Endodermal cell (in vitro differentiated cells): ENCODE measurements at regions not wholly inside any gene's neighbourhood (a gene's known extent, or its start where the extent isn't known, plus 50 kb on each side); places are given as distances from the start of the nearest gene placed in this dataset.

Experiments used
- DNase-seq: peaks from one replicate; pipeline ENCODE4 v3.0.0-alpha.2; 2017
- H3K27ac ChIP-seq: 2 replicates; pipeline ENCODE4 v1.5.1; 2013; ENCODE audit warnings: mild to moderate bottlenecking, low read depth, low read length, moderate library complexity
- H3K27me3 ChIP-seq: 2 replicates; pipeline ENCODE4 v1.6.1; 2013; ENCODE audit warnings: mild to moderate bottlenecking, low read length, moderate library complexity; ENCODE audit not compliant: insufficient read depth, control insufficient read depth, poor library complexity, severe bottlenecking
- H3K36me3 ChIP-seq: 2 replicates; pipeline ENCODE4 v1.7.0; 2013; ENCODE audit warnings: mild to moderate bottlenecking, low read length, moderate library complexity; ENCODE audit not compliant: control insufficient read depth, insufficient read depth
- H3K4me1 ChIP-seq: one replicate; pipeline ENCODE4 v1.7.0; 2013; ENCODE audit warnings: low read length; ENCODE audit not compliant: control insufficient read depth, insufficient read depth
- H3K4me3 ChIP-seq: 2 replicates; pipeline ENCODE4 v1.5.1; 2013; ENCODE audit warnings: mild to moderate bottlenecking, low read length, moderate library complexity
- H3K9ac ChIP-seq: 2 replicates; pipeline ENCODE4 v1.6.1; 2013; ENCODE audit warnings: mild to moderate bottlenecking, low read length, moderate library complexity; ENCODE audit not compliant: poor library complexity, severe bottlenecking; ENCODE audit errors: extremely low read depth
- H3K9me3 ChIP-seq: 2 replicates; pipeline ENCODE4 v1.6.1; 2013; ENCODE audit warnings: mild to moderate bottlenecking, low read length, moderate library complexity; ENCODE audit not compliant: control insufficient read depth
- H3K27ac Mint-ChIP-seq: 2 replicates; pipeline ENCODE4 v1.8.0; 2020; ENCODE audit warnings: mixed read lengths
- H3K27me3 Mint-ChIP-seq: 2 replicates; pipeline ENCODE4 v1.8.0; 2021; ENCODE audit warnings: mild to moderate bottlenecking, mixed read lengths; ENCODE audit not compliant: insufficient read depth
- H3K36me3 Mint-ChIP-seq: 2 replicates; pipeline ENCODE4 v1.8.0; 2020; ENCODE audit warnings: low read depth, mixed read lengths
- H3K4me1 Mint-ChIP-seq: 2 replicates; pipeline ENCODE4 v1.8.0; 2020; ENCODE audit warnings: mixed read lengths
- H3K4me3 Mint-ChIP-seq: 2 replicates; pipeline ENCODE4 v1.8.0; 2020; ENCODE audit warnings: mild to moderate bottlenecking, moderate library complexity, mixed read lengths
- H3K9me3 Mint-ChIP-seq: 2 replicates; pipeline ENCODE4 v1.8.0; 2020; ENCODE audit warnings: mild to moderate bottlenecking, mixed read lengths
- CTCF ChIP-seq: fragments of 200-600 bp; sonication (generic); conservative IDR thresholded peaks from 2 replicates; pipeline ENCODE4 v1.5.0; 2021; ENCODE audit warnings: antibody characterized with exemption, mild to moderate bottlenecking
- WGBS, 2 experiments: methylation state at CpG; one replicate each; pipeline versions ENCODE4 v1.1.5 to v1.1.7; 2013; ENCODE audit warnings: missing lambda C conversion rate in 2 of 2, mixed read lengths in 1 of 2; ENCODE audit not compliant: insufficient coverage in 1 of 2, insufficient read length in 1 of 2; 5-methylcytosine and 5-hydroxymethylcytosine counted together

- DNase-seq = no peak
- H3K9me3 ChIP-seq = no peaks in the 10 kb centered on the region
- no peak overlapping the region for H3K9ac ChIP-seq
- Mint-ChIP-seq H3K4me1 (peaks cover 19% of the 10 kb centered on the region), H3K4me3 (no peak overlapping the region), H3K36me3 (no peaks in the 10 kb centered on the region), H3K9me3 (no peaks in the 10 kb centered on the region), H3K27me3 (peaks cover 3% of the 10 kb centered on the region), H3K27ac (no peak overlapping the region)
- no peaks in the 10 kb centered on the region for H3K27me3 ChIP-seq
- no peak overlapping the region for H3K27ac ChIP-seq
- no peak for TF ChIP-seq CTCF
- whole genome bisulfite sequencing, 2 experiments = 86% methylated on average over 1 of the region's 1 CpG; no CpG with 5 or more reads in 1 of the 2 experiments
- H3K36me3 ChIP-seq = no peaks in the 10 kb centered on the region
- H3K4me1 ChIP-seq = no peaks in the 10 kb centered on the region
- H3K4me3 ChIP-seq = no peak overlapping the region
Measured at GRCh38 chr9:73468716-73469115, 317.1 kb downstream of the ANXA1 start.

- Mint-ChIP-seq H3K27ac (no peak overlapping the region), H3K4me1 (peaks cover 14% of the 10 kb centered on the region), H3K27me3 (peaks cover 3% of the 10 kb centered on the region), H3K4me3 (no peak overlapping the region), H3K36me3 (no peaks in the 10 kb centered on the region), H3K9me3 (peaks cover 5% of the 10 kb centered on the region)
- no peak for TF ChIP-seq CTCF
- Histone ChIP-seq H3K9me3 (no peaks in the 10 kb centered on the region), H3K36me3 (no peaks in the 10 kb centered on the region), H3K27ac (no peak overlapping the region), H3K27me3 (no peaks in the 10 kb centered on the region), H3K4me3 (no peak overlapping the region), H3K9ac (no peak overlapping the region), H3K4me1 (no peaks in the 10 kb centered on the region)
- DNase-seq = no peak
- 90 to 100% methylated on average over 2 to 3 of the region's 3 CpGs for WGBS, 2 experiments
Measured at GRCh38 chr9:73470766-73471165, 319.1 kb downstream of the ANXA1 start.

GRCh38 chr9:73474002-73474600 is 322.4 kb downstream of the ANXA1 start:
- H3K4me3 Mint-ChIP-seq = no peak overlapping the region
- DNase-seq = no peak
- Histone ChIP-seq H3K36me3 (no peaks in the 10 kb centered on the region), H3K4me1 (no peaks in the 10 kb centered on the region), H3K27ac (no peak overlapping the region), H3K9me3 (no peaks in the 10 kb centered on the region), H3K4me3 (no peak overlapping the region), H3K9ac (no peak overlapping the region), H3K27me3 (no peaks in the 10 kb centered on the region)
- H3K4me1 Mint-ChIP-seq = peaks cover 4% of the 10 kb centered on the region
- 91 to 96% methylated on average over 9 to 14 of the region's 14 CpGs for WGBS, 2 experiments
- no peak overlapping the region for H3K27ac Mint-ChIP-seq
- no peaks in the 10 kb centered on the region for H3K27me3 Mint-ChIP-seq
- H3K36me3 Mint-ChIP-seq = no peaks in the 10 kb centered on the region
- no peak for TF ChIP-seq CTCF
- peaks cover 5% of the 10 kb centered on the region for H3K9me3 Mint-ChIP-seq
